ENCODE measurements at regions not wholly inside any gene's neighbourhood (a gene's known extent, or its start where the extent isn't known, plus 50 kb on each side); places are given as distances from the start of the nearest gene placed in this dataset.

DNA sequence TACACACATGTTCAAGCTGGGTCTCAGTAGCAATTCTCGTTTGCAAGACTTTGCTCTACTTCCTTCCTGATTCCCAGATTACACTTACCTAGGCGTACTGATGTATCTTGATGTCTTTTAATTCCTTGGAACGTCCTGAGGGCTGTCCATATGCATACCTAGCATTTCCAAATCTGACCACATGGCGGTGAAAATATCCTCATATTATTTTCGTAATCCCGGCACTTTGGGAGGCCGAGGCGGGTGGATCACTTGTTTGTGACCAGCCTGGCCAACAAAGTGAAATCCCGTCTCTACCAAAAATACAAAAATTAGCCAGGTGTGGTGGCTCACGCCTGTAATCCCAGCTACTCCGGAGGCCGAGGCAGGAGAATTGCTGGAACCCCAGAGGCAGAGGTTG lies 1786.3 kb upstream of the TENM3 start:
- DNase-seq = no peak

DNA sequence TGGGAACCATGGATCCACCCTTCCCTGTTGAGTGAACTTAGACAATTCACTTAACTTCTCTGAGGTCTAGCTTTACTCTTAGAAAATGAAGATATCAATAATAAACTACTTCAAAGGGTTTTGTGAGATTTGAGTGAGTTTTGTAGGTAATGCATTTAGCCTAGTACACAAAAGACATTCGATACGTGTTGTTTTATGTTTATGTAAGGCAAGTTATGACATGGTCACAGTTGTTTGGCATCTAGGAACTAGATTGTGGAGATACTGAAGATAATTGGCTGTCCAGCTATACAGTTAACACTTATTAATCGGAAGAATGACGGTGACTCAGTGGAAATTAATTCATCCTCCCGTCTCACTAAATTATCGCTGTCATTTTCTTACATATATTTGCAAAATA lies 1781.1 kb upstream of the TENM3 start:
- DNase-seq = no peak

DNA sequence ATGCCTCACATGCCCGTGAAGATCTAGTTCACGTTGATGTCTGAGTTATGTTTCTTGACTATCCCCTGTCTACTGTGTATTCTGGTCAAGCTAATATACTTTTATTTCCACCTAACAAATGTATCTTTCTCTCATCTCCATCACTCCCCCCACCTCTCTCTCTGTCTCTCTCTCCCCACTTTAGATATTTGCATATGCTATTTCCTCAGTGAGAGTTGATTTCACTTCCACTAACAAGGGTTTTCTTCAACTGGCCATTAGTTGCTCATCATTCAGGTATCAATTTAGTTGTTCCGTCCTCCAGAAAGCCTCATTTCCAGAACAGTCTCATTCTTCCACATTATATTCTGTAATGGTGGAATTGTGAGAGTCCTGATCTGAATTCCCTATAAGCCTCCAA lies 1777.8 kb upstream of the TENM3 start:
- DNase-seq = no peak

DNA sequence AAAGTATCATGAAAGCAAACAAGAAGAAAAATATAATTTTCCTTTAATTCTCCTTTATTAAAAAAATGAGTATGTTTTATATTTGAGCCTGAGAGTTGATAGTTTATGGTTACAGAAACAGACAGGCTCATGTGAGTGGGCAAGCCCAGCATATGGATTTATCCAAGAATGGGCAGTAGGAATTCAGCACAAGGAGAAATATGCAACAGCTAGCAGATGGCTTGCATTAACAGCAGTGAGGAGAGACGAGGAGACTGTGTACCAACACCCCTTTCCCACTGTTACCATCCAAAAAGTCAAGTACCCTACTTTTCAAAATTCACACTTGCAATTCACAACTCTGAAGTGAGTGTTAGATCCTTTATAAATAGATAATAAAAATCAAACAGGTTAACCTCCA lies 1760.2 kb upstream of the TENM3 start:
- no peak for DNase-seq

DNA sequence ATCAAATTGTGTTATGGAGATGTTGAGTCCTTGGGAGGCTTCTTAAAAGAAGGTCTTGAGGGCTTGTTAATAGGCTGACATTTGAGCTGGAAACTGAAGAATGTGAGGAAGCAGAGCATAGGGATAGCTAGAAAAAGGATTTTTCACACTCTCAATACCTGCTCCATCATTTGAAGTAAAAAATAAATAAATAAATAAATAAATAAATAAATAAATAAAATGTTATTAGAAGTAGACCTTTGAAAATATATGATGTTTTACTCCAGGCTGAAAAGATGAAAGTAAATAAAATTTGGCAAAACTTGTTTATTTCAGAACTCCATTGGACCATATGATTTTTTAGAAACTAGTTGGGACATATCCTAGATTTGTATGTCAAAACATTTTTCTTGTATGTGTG lies 1757.8 kb upstream of the TENM3 start:
- no peak for DNase-seq

DNA sequence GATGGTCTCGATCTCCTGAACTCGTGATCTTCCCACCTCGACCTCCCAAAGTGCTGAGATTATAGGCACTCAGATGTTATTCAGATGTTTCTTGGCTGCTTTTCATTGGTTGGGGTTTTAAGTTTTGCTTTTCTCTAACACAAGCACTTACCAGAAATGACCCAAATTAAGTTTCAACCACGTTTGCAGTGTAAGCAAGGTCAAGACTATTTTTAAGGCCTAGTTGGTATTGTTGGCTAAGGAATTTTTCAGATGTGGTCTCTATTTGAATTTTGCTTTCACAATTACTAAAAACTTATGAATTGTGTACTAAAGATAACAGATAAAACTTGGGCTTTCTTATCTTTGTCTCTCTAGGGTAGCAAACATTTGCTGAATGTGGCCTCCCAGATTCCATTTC lies 1756.9 kb upstream of the TENM3 start:
- no peak for DNase-seq

DNA sequence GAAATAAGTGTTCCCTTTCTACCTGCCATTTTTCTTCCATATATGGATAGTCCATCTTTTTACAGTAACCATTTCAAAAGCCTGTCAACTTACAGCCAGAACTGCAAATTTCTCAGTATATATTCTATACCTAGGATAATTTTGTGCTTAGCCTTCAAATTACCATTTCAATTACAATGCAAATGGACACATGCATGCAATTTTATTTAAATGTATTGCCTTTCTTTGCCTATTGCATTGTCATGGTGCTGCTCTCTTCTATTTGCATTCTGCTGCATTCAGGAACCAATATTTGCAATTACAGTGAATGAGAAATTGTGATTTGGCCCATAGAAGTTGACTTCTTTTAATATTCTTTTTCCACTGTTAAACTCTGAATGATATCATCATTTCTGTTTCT lies 1753.4 kb upstream of the TENM3 start:
- no peak for DNase-seq

DNA sequence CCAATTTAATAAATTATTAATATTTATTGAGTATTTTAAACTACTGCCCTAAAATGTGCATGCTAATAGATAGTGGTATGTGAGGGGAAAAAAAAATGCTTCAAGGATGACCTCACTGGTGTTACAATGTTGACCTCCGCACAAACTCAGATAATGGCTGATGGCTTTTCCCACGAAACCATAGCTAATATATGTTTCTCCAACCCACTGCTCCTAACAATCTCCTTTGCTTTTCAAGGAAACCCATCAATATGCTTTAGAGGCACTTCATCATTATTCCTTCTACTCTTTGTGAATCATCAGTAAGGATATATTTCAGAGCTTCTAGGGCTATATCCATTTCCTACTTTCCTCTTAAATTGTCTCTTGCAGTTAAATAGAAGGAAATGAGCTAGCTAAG lies 1752.0 kb upstream of the TENM3 start:
- DNase-seq = no peak

DNA sequence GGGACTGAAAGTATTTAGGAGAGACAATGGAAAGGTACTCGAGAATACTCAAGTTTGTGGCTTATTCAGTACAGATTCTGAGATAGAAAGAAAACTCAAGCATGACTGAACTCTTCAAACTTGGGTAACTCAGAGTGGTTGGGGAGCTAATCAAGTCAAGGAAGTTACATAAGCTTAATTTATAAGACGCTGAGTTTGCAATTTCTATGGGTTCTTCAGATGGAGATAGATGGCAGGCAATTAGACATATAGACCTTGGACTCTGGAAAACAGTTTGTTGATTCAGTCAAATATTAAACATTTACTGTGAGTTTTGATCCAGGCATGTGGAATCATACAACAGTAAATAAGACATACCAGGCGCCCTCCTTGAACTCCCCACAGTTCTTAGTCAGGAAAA lies 1749.9 kb upstream of the TENM3 start:
- no peak for DNase-seq

DNA sequence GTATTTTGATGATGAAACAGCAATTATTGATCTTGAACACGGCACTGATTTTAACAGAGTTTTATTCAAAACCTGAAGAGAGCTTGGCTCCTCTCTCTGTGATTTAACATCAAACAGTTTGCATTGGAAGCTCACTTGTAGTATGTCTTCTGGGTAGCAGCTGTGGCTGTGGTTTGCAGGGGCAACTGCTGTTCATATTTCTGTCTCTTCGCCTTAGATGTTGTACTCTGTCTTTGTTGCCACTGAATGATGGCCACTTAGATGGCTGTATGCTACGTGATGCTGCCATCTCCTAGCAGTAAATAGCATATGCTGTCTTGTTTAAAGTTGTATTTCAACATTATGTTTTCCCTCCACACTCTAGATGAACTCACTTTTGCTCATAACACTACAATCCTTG lies 1743.0 kb upstream of the TENM3 start:
- no peak for DNase-seq

DNA sequence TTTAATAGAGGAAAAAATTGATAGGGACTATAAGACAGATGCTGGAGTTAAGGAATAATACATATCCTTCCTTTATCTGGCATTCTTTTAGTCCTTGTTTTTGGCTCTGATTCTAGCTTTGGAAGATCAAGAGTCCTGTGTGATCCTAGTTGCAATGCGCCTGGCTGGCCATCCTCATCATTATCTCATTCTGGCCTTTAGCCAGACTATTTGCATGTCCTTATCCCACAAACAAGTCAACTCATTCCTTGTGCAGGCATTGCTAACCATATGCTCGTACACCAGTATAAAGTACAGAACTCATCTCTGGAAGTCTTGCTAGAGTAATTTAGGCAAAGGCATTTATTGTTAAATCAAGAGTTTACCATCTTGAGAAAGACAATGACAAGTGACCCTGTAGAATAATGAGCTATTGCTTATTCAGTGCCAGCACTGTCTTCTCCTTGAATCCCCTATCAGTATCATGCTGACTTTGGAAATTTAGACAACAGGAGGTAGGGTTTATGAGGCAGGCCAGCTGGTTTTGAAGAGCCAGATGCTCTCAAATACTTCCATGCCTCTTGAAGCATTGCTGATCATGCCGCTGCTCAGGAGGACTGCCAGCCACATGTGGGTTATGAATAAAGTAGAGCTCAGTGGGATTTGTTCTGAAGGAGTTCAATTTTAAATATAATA lies 1730.3 kb upstream of the TENM3 start:
- DNase-seq = peak; percentile 5 to 73 (median 34)

DNA sequence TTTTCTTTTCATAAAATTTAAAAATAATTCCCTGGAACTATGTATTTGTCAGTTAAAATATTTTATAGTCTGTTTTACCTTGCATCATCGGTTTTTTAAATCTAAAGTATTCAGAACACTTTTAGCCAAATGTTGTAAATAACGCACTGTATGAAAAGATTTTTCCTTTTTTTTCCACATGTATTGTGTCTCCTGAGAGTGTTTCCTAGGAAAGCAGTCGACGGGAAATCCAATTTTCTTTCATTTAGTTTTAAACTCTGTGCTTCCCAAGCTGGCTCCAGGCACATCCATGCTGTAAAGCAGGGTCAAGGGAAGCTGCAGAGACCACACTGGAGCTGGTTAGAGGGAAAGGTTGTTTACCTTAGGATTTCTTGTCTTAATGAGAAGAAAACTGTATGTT lies 1724.3 kb upstream of the TENM3 start:
- no peak for DNase-seq

DNA sequence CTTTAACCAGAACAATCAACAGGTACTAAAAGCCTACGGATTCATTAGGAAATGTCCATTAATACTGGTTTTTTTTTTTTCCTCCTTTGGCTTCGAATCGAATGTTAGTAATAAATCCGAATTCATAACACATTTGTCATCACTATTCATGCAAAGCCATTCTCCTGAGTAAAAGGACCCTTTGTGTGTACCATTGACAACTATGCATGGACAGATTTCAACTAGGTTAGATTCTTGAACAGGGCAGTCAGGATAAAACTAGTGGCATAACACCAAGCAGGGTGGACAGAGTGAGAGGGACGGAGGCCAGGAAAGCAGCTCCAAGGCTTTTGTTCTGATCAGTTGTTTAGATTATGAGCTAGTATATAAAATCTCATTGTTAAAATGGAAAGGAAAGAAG lies 1722.0 kb upstream of the TENM3 start:
- no peak for DNase-seq

DNA sequence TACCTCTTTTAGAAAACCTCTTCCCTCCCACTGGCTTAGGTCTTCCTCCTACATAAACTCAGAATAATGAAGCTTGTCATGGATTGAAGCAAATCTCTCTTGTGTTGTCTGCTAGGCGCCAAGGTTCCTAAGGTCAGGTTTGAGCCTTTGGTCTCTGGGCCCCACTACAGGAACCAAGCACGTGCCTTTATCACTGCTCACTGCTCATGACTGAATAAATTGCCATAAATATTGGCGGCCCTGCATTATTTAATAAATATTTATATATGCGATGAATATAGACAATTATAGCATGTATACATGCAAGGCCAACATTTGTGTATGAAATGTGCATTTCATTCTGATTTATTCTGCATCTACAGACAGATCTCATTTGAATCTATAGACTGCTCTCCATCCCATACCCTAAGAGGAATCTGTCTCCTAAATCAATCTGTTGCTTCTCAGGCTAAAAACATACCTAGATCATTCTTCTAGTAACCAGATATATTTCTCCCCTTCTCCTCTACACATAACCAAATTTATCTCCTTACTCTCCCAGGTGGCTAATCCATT lies 1717.6 kb upstream of the TENM3 start:
- no peak for DNase-seq

DNA sequence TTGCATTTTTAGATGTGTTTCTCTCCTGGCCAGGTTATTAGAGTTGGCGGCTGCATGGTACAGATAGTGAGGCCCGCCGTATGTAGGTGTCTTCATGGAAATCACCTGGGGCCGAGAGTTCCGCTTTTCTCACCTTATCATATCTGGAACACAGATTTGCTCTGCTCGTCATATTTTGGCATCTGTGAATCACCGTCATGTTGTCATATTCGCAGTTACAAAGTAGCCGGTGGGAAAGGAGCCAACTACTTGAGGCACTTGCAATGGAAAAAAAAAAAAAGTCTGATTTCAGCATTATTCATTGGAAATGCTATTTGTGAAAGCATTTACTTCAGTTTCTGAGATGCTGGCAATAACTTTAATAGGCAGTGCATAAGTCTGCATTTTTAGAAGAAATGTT lies 1715.2 kb upstream of the TENM3 start:
- DNase-seq = no peak

DNA sequence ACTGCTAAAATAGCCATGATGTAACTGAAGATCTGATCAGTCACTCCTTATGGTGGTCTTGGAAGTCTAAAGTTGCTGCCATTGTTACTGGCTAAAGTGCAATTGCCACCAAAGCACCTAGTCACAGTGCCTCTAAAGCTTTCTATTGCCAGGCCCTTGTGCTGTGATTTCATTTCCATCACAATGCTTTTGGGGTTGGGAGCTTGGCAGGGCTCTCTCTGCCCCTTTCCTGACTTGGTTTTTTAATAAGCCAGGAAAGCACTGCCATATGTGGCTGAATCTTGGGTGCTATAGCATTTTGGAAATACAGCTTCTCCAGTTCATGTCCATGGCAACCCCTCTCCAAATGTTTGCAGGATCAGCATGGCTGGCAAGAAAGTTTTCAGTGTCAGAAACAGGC lies 1712.4 kb upstream of the TENM3 start:
- DNase-seq = no peak

DNA sequence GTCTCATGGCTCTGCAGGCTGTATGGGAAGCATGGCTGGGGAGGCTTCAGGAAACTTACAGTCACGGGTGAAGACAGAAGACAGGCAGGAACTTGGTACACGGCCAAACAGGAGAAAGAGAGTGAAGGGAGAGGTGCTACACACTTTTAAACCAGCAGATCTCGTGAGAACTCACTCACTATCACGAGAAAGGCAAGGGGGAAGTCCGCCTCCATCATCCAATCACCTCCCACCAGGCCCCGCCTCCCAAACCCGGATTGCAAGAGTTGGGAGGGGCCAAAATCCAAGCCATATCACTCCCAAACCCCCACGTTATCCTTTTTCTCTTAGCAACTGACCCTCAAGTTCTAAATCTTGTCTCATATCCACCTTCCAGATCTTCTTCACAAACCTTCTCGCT lies 1710.5 kb upstream of the TENM3 start:
- DNase-seq = no peak

DNA sequence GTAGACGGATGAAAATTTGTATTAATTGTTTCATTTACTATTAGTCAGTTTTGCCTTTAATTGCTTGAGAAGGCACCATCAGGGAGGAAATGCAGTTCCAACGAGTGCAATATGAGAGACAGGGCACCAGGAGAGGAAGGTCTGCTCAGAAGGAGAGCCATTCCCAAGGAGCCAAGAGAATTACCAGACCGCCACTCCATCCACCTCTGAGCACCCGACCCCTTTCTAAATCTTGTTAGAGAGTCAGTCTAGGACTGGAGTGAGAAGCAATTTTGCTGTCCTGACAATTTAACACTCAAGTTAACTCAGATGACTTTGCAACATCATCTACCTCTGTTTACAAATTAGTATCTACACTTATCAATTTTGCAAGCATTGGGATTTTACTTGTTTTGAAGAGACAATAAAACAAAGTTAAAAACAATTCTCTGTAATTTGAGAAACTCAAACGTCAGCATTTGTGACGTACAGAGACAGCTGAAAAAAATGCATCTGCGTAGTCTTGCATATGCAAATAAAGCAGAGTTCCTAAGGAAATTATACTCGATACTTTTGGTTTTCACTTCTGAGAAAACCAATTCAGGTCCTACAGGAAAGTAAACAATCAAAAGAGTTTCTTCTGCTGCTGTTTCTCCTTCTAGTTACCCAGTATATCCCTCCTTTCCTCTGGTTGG lies 1704.7 kb upstream of the TENM3 start:
- peak in 1 of 3 experiments; percentile 45 for DNase-seq

DNA sequence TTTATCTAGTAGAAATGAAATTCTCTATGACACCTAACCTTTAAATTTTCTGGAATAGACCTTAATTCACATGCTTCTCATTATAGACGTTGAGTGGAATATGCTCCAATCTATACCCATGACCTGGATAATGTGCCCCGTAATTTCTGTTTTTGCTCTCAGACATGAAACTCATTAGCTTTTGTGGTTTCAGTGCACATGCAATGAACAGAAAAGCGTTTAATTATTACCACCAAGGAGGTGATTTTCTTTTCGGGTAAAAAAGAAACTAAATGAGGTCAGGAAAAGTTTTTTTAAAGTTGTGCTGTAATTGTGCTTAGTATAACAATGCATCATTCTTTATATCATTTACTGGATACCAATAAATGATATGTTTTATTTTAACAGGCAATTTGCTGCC lies 1703.9 kb upstream of the TENM3 start:
- peak in 2 of 3 experiments; percentile 45 to 89 for DNase-seq

DNA sequence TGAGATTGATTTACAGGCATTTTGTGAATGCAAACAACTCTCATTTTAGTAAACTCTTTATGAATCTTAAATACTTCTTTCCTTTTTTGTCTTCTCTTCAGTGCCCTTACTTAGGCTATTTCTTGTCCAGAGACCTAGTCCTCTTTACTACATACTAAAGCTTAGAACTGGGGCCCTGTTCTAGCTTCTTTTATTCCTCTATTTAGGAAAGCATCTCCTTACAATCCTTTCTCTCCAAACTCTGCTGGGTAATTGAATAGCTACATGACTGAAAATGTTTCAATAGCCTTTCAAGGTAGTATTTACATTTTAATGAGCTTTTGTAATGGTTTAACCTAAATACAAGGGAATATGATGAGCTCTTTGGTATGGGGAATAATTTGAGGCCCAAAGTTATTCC lies 1701.5 kb upstream of the TENM3 start:
- peak in 1 of 3 experiments; percentile 38 for DNase-seq

DNA sequence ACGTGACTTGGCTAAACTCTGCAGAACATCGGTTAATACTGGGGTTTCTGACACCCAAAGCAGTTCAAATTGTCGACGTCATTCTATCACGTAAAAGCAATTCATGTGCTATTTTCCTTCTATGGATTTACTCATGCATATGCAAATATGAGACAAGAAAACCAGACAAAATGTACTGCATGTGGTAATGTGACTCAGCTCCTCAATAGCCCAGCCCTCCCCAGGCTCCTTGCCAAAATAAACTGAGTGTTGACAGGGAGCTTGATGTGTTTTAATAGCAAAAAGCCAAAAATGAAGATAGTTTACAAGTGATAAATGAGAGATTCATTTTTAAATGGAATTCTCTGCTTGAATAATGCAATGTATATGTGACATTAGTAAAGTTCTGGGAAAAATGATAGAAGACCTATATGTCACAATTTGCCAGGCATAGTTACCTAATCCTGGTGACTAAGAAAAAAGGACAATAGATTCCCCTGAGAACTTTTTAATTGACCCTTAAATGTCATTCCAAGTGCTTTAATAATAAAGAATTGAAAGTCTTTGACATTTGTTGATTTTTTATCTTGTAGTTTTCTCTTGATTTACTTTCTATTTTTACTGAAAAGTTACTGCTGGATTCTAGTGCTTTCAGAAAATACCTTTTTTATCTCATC lies 1700.6 kb upstream of the TENM3 start:
- DNase-seq = peak in 2 of 3 experiments; percentile 46 to 75

DNA sequence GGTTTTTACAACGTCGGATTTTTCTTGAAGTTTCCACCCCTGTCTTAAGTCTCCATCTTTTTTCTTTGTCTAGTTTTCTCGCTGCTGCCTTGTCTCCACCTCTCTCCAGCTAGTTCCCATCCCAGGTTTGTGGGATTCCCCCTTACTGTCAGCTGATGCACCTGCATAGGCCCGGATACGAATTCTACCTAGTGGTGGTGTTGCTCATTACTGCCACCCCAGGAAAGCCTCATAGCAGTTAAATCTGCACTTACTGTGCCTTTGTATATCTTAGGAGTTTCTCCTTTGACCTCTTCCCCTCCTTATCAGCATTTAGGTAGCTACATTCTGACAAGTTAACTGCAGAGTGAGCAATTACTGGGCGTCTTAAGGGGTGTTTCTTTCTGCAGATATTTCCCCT lies 1693.1 kb upstream of the TENM3 start:
- DNase-seq = no peak

DNA sequence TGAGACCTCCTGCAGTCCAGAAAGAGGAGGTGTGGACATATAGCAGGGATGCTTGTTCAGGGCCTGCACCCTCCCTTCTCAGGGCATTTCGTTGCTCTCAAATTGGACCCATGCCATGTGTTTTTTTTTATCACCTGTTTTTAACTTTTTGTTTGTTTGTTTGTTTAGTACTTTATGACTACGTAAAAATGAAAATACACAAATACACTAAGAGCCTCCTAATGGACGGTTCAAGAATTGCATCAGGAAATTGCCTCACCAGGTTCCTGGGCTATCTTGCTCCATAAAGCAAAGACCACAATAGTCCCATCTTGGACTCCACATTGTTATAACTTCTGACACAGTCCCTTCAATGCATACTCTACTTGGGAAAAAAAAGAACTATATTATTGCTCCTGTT lies 1685.9 kb upstream of the TENM3 start:
- no peak for DNase-seq

DNA sequence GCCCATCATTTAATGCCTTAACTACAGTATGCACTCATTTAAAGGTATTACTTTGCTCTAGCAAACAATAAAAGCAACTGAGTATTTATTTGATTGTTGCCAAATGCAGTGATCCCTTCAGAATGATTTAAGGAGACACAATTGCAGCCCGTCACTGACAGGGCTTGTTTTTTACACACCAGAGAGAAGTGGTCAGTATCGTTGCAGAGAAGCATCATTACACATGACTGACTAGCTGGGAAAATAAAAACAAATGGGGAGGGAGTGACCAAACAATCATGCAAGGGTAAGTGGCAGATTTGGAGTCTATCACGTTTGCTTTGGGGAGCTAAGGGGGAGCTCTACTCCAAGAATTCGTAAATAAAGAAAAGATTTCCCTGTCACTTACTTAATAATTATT lies 1685.3 kb upstream of the TENM3 start:
- DNase-seq = peak in 1 of 3 experiments; percentile 58
